MCF 10A (cell line): ENCODE measurements at regions not wholly inside any gene's neighbourhood (a gene's known extent, or its start where the extent isn't known, plus 50 kb on each side); places are given as distances from the start of the nearest gene placed in this dataset.

Experiments
- BruUV-seq: library from RNA; stranded (reverse); fragments of 400-500 nt; replicated peaks from 2 replicates; lab custom pipeline; 2021; lab: Mats Ljungman, UMichigan
- CTCF ChIA-PET: fragments of 300-600 bp; sonication (Branson Sonifier 250); formaldehyde crosslinking; extraction: SDS; loops from one replicate; lab custom pipeline; 2021; ENCODE audit warnings: antibody characterized with exemption, inconsistent platforms; lab: Yijun Ruan, JAX
- POLR2A ChIA-PET: fragments of 300-600, 350-650 bp; sonication (Branson Sonifier 250); formaldehyde crosslinking; extraction: SDS; loops from one replicate; lab custom pipeline; 2020; ENCODE audit warnings: antibody characterized with exemption, inconsistent platforms; lab: Yijun Ruan, JAX
- DNase-seq: peaks from one replicate; pipeline ENCODE4 v3.0.0-alpha.2; 2018; ENCODE audit not compliant: unreplicated experiment
- H3K27ac Mint-ChIP-seq: one replicate; pipeline ENCODE4 v1.8.0; 2022; ENCODE audit warnings: mild to moderate bottlenecking, low read depth, mixed read lengths; ENCODE audit not compliant: unreplicated experiment
- H3K27me3 Mint-ChIP-seq: one replicate; pipeline ENCODE4 v1.8.0; 2022; ENCODE audit warnings: mixed read lengths; ENCODE audit not compliant: insufficient read depth, unreplicated experiment
- H3K36me3 Mint-ChIP-seq: one replicate; pipeline ENCODE4 v1.8.0; 2022; ENCODE audit warnings: mild to moderate bottlenecking, moderate library complexity, mixed read lengths; ENCODE audit not compliant: insufficient read depth, unreplicated experiment
- H3K4me1 Mint-ChIP-seq: one replicate; pipeline ENCODE4 v1.8.0; 2022; ENCODE audit warnings: mixed read lengths; ENCODE audit not compliant: insufficient read depth, unreplicated experiment
- H3K4me3 Mint-ChIP-seq: one replicate; pipeline ENCODE4 v1.8.0; 2022; ENCODE audit warnings: mild to moderate bottlenecking, moderate library complexity, mixed read lengths; ENCODE audit not compliant: unreplicated experiment
- H3K9me3 Mint-ChIP-seq: one replicate; pipeline ENCODE4 v1.8.0; 2022; ENCODE audit warnings: mixed read lengths; ENCODE audit not compliant: unreplicated experiment
- CTCF ChIP-seq: fragments of 200-600 bp; IDR thresholded peaks from one replicate; pipeline ENCODE4 v1.8.0; 2022; ENCODE audit warnings: antibody characterized with exemption, mild to moderate bottlenecking; ENCODE audit not compliant: unreplicated experiment
- intact Hi-C: fragments of 100-400 bp; cut with micrococcal nuclease; formaldehyde crosslinking; loops from 2 replicates; pipeline ENCODE4 v1.14.1; 2022

- no peak overlapping the region for H3K4me3 Mint-ChIP-seq
- ChIA-PET CTCF (interaction anchor here (0.7 to 1.0 kb wide), 4 partner anchors 15 to 91 kb away, joined by 3 to 5 read pairs (median 4); no protein-coding TSS in a partner anchor), POLR2A (interaction anchor here (0.6 kb wide), 1 partner anchor 257 kb away, joined by 3 read pairs; no protein-coding TSS in a partner anchor)
- no peak overlapping the region for H3K27ac Mint-ChIP-seq
- intact Hi-C loops: no loop called here
- no peak for DNase-seq
- H3K9me3 Mint-ChIP-seq: no peaks in the 10 kb centered on the region
- H3K36me3 Mint-ChIP-seq: no peaks in the 10 kb centered on the region
- no peaks in the 10 kb centered on the region for H3K4me1 Mint-ChIP-seq
- no peak for TF ChIP-seq CTCF
- H3K27me3 Mint-ChIP-seq: no peaks in the 10 kb centered on the region
- no TSS peak for BruUV-seq
Observed at GRCh38 chr4:129327637-129328036, 231.7 kb downstream of the C4orf33 start.

GRCh38 chr4:129328162-129328561 lies 232.2 kb downstream of the C4orf33 start:
- no peak overlapping the region for H3K4me3 Mint-ChIP-seq
- no peak overlapping the region for H3K27ac Mint-ChIP-seq
- no peak for TF ChIP-seq CTCF
- no peaks in the 10 kb centered on the region for H3K36me3 Mint-ChIP-seq
- no peaks in the 10 kb centered on the region for H3K9me3 Mint-ChIP-seq
- CTCF ChIA-PET: interaction anchor here (0.6 to 1.0 kb wide), 5 partner anchors 13 to 51 kb away, joined by 3 to 5 read pairs (median 3); no protein-coding TSS in a partner anchor
- BruUV-seq: no TSS peak
- POLR2A ChIA-PET: interaction anchor here (0.6 kb wide), 1 partner anchor 256 kb away, joined by 3 read pairs; no protein-coding TSS in a partner anchor
- intact Hi-C loops: no loop called here
- peak; percentile 62 for DNase-seq
- H3K27me3 Mint-ChIP-seq: no peaks in the 10 kb centered on the region
- H3K4me1 Mint-ChIP-seq: no peaks in the 10 kb centered on the region

- CTCF ChIA-PET: no interaction called here
- no TSS peak for BruUV-seq
- no peaks in the 10 kb centered on the region for H3K27me3 Mint-ChIP-seq
Observed at GRCh38 chr4:129334136-129334535, 238.2 kb downstream of the C4orf33 start.

GRCh38 chr4:129335276-129335675 lies 239.3 kb downstream of the C4orf33 start:
- no peak for DNase-seq
- no TSS peak for BruUV-seq
- H3K9me3 Mint-ChIP-seq: no peaks in the 10 kb centered on the region
- ChIA-PET POLR2A (no interaction called here), CTCF (interaction anchor here (0.6 to 0.7 kb wide), 2 partner anchors 306 to 1353 kb away, joined by 3 read pairs; no protein-coding TSS in a partner anchor)
- intact Hi-C loops: no loop called here
- no peaks in the 10 kb centered on the region for H3K4me1 Mint-ChIP-seq
- no peak overlapping the region for H3K4me3 Mint-ChIP-seq
- no peak for TF ChIP-seq CTCF
- H3K27me3 Mint-ChIP-seq: no peaks in the 10 kb centered on the region
- H3K27ac Mint-ChIP-seq: no peak overlapping the region
- H3K36me3 Mint-ChIP-seq: no peaks in the 10 kb centered on the region

More at GRCh38 chr4:129334136-129334535, 238.2 kb downstream of the C4orf33 start:
- Mint-ChIP-seq H3K4me1 (no peaks in the 10 kb centered on the region), H3K9me3 (no peaks in the 10 kb centered on the region), H3K4me3 (no peak overlapping the region), H3K27ac (no peak overlapping the region), H3K36me3 (no peaks in the 10 kb centered on the region)
- intact Hi-C loops: no loop called here
- no peak for TF ChIP-seq CTCF
- POLR2A ChIA-PET: no interaction called here
- DNase-seq: no peak
